Cerebellar cortex (tissue), 1 donor: ENCODE measurements at regions not wholly inside any gene's neighbourhood (a gene's known extent, or its start where the extent isn't known, plus 50 kb on each side); places are given as distances from the start of the nearest gene placed in this dataset.
"Not testable (repeated sequence)": the region's sequence is repeated elsewhere in the genome, so short reads cannot be mapped to it uniquely, and the experiment has no call there.

Source experiments
- DNase-seq: peaks from one replicate; pipeline ENCODE4 v3.0.0-alpha.2; 2015; ENCODE audit warnings: low spot score

- no peak for DNase-seq
Observed at GRCh38 chr12:47373554-47374150, 293.9 kb upstream of the AMIGO2 start.

GRCh38 chr12:47370421-47370820 lies 290.7 kb upstream of the AMIGO2 start:
- no peak for DNase-seq

GRCh38 chr12:47369085-47369484 lies 289.3 kb upstream of the AMIGO2 start:
- DNase-seq = no peak

- peak; percentile 16 for DNase-seq
Observed at GRCh38 chr12:47367912-47368537, 288.3 kb upstream of the AMIGO2 start.

- no peak for DNase-seq
Observed at GRCh38 chr12:47366579-47366978, 286.8 kb upstream of the AMIGO2 start.

- DNase-seq = no peak
Observed at GRCh38 chr12:47366157-47366556, 286.4 kb upstream of the AMIGO2 start.

- DNase-seq = not testable (repeated sequence)
Observed at GRCh38 chr12:47365443-47366076, 285.8 kb upstream of the AMIGO2 start.

- no peak for DNase-seq
Observed at GRCh38 chr12:47364261-47364660, 284.5 kb upstream of the AMIGO2 start.

- no peak for DNase-seq
Observed at GRCh38 chr12:47362126-47362705, 282.5 kb upstream of the AMIGO2 start.

GRCh38 chr12:47361389-47362021 lies 281.7 kb upstream of the AMIGO2 start:
- peak; percentile 52 for DNase-seq

GRCh38 chr12:47360771-47361388 lies 281.1 kb upstream of the AMIGO2 start:
- DNase-seq = no peak

- no peak for DNase-seq
Observed at GRCh38 chr12:47360093-47360480, 280.3 kb upstream of the AMIGO2 start.

GRCh38 chr12:47359310-47360092 lies 279.7 kb upstream of the AMIGO2 start:
- DNase-seq = no peak

- not testable (repeated sequence) for DNase-seq
Observed at GRCh38 chr12:47357006-47357405, 277.2 kb upstream of the AMIGO2 start.

- no peak for DNase-seq
Observed at GRCh38 chr12:47356129-47356700, 276.5 kb upstream of the AMIGO2 start.

- no peak for DNase-seq
Observed at GRCh38 chr12:47353508-47353907, 273.7 kb upstream of the AMIGO2 start.

- DNase-seq = no peak
Observed at GRCh38 chr12:47352067-47352466, 272.3 kb upstream of the AMIGO2 start.

GRCh38 chr12:47351526-47351925 lies 271.8 kb upstream of the AMIGO2 start:
- no peak for DNase-seq

- DNase-seq = no peak
Observed at GRCh38 chr12:47350062-47350408, 270.3 kb upstream of the AMIGO2 start.

GRCh38 chr12:47349137-47350061 lies 269.6 kb upstream of the AMIGO2 start:
- DNase-seq = no peak
